ENCODE measurements at regions not wholly inside any gene's neighbourhood (a gene's known extent, or its start where the extent isn't known, plus 50 kb on each side); places are given as distances from the start of the nearest gene placed in this dataset.

DNA sequence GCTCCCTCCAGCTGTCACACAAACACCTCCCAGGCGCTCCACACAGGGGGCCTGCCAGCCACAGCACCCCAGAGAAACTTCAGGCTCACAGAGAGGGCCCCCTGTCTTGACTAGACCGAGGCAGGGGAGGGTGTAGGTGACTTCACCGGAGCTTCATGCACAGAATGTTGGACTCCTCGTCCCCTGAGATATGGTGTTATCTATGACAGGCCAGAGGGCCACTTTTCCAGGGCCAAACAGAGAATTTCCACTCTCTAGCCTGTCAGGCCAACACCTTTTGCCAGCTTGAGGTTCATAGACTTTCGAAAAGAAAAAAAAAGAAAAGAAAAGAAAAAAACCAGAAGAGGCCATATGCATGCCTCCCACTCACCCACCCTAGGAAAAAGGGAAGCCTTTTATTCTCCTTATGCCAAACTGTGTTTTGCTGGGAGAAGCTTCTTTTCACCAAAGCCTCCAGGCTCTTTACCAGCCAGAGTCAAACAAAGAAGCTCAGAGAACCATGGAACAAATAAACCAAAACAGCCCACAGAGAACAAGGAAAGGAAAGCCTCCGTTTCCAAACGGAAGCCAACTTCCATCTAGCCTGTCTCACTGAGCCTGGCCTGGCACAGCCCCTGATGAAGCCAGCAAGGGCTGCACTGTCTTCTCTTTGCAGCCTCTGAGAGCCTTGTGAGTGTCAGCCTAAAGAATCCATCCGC, 313.2 kb upstream of the JARID2 start:
- Histone ChIP-seq H3K9me3 (ENCODE audit: control insufficient read depth in 4 of 4, insufficient read depth in 3 of 4, low read length in 3 of 4) (no peaks in the 10 kb centered on the region), H3K27ac (ENCODE audit: low read depth in 1 of 2, low read length in 1 of 2) (no peak overlapping the region), H3K9ac (ENCODE audit: insufficient read depth in 1 of 2, low read length in 2 of 2) (no peak overlapping the region), H3K36me3 (ENCODE audit: control insufficient read depth in 4 of 4, insufficient read depth in 4 of 4, low read length in 4 of 4) (no peaks in the 10 kb centered on the region), H3K27me3 (ENCODE audit: control insufficient read depth in 3 of 3, insufficient read depth in 3 of 3, low read length in 2 of 3) (no peaks in the 10 kb centered on the region), H3K4me1 (ENCODE audit: control insufficient read depth in 5 of 5, insufficient read depth in 5 of 5, low read length in 5 of 5) (peaks cover 0 to 9% (median 0%) of the 10 kb centered on the region in 5 donors), H3K4me3 (no peak overlapping the region)
- TF ChIP-seq, protein P1, sequence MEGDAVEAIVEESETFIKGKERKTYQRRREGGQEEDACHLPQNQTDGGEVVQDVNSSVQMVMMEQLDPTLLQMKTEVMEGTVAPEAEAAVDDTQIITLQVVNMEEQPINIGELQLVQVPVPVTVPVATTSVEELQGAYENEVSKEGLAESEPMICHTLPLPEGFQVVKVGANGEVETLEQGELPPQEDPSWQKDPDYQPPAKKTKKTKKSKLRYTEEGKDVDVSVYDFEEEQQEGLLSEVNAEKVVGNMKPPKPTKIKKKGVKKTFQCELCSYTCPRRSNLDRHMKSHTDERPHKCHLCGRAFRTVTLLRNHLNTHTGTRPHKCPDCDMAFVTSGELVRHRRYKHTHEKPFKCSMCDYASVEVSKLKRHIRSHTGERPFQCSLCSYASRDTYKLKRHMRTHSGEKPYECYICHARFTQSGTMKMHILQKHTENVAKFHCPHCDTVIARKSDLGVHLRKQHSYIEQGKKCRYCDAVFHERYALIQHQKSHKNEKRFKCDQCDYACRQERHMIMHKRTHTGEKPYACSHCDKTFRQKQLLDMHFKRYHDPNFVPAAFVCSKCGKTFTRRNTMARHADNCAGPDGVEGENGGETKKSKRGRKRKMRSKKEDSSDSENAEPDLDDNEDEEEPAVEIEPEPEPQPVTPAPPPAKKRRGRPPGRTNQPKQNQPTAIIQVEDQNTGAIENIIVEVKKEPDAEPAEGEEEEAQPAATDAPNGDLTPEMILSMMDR (IDR thresholded peaks at IDR 0.05; ENCODE audit: control extremely low read depth, extremely low read depth): no peak
- ATAC-seq (ENCODE audit: insufficient read depth, low FRiP score) (no peak), DNase-seq (peak in 1 of 3 donors; percentile 11)
- WGBS, 2 donors: 77 to 84% methylated on average over 8 of the region's 8 CpGs

DNA sequence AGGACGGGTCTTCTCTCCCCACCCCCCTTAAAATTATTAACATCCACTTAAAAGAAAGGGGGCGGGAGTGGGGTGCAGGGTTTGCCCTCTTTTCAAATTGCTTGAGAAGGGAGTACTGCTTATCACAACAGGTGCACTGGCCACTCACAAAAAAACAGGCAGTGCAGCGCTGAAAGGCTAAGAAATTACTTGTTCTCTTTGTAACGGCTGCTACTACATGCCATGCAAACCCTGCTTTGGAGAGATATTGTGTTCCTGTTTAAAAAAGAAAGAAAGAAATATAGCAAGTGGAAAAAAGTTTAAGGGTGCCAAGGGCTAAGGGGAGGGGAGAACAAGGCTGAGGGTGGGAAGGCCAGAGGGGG, 312.7 kb upstream of the JARID2 start:
- peak in 1 of 3 donors; percentile 7 for DNase-seq
- no peak overlapping the region for H3K27ac ChIP-seq (ENCODE audit: low read depth in 1 of 2, low read length in 1 of 2)
- no peaks in the 10 kb centered on the region for H3K27me3 ChIP-seq (ENCODE audit: control insufficient read depth in 3 of 3, insufficient read depth in 3 of 3, low read length in 2 of 3)
- no peaks in the 10 kb centered on the region for H3K9me3 ChIP-seq (ENCODE audit: control insufficient read depth in 4 of 4, insufficient read depth in 3 of 4, low read length in 3 of 4)
- ATAC-seq (ENCODE audit: insufficient read depth, low FRiP score): no peak
- WGBS, 2 donors: 78 to 84% methylated on average over 4 of the region's 4 CpGs
- TF ChIP-seq, protein P1 (IDR thresholded peaks at IDR 0.05; ENCODE audit: control extremely low read depth, extremely low read depth): no peak
- H3K9ac ChIP-seq (ENCODE audit: insufficient read depth in 1 of 2, low read length in 2 of 2): no peak overlapping the region
- H3K4me3 ChIP-seq: no peak overlapping the region
- peaks cover 0 to 9% (median 0%) of the 10 kb centered on the region in 5 donors for H3K4me1 ChIP-seq (ENCODE audit: control insufficient read depth in 5 of 5, insufficient read depth in 5 of 5, low read length in 5 of 5)
- H3K36me3 ChIP-seq (ENCODE audit: control insufficient read depth in 4 of 4, insufficient read depth in 4 of 4, low read length in 4 of 4): no peaks in the 10 kb centered on the region

DNA sequence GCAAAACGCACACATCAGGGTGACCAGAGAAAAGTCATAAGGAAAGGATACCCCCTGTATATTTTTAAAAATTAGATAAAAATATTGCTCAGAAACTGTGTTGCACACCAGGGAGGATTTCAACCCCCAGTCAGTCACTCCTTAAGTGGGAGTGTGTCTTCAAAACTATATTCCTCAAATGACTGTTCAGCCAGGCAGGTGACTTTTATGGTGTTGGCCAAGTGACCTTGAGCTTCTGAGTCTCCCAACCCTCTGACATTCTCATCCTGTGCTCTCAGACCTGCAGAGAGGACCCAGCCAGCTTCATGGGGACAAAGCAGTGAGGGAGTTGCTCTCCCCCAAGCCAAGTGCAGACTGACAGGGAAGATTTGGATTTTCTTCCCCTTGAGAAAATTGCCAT, 311.9 kb upstream of the JARID2 start:
- Histone ChIP-seq H3K36me3 (ENCODE audit: control insufficient read depth in 4 of 4, insufficient read depth in 4 of 4, low read length in 4 of 4) (no peaks in the 10 kb centered on the region), H3K9ac (ENCODE audit: insufficient read depth in 1 of 2, low read length in 2 of 2) (no peak overlapping the region), H3K4me1 (ENCODE audit: control insufficient read depth in 5 of 5, insufficient read depth in 5 of 5, low read length in 5 of 5) (peaks cover 0 to 9% (median 0%) of the 10 kb centered on the region in 5 donors), H3K27me3 (ENCODE audit: control insufficient read depth in 3 of 3, insufficient read depth in 3 of 3, low read length in 2 of 3) (no peaks in the 10 kb centered on the region), H3K27ac (ENCODE audit: low read depth in 1 of 2, low read length in 1 of 2) (no peak overlapping the region), H3K4me3 (no peak overlapping the region), H3K9me3 (ENCODE audit: control insufficient read depth in 4 of 4, insufficient read depth in 3 of 4, low read length in 3 of 4) (no peaks in the 10 kb centered on the region)
- no peak for DNase-seq
- 96 to 97% methylated on average over 1 of the region's 1 CpG for WGBS, 2 donors
- TF ChIP-seq, protein P1 (IDR thresholded peaks at IDR 0.05; ENCODE audit: control extremely low read depth, extremely low read depth): no peak
- no peak for ATAC-seq (ENCODE audit: insufficient read depth, low FRiP score)

DNA sequence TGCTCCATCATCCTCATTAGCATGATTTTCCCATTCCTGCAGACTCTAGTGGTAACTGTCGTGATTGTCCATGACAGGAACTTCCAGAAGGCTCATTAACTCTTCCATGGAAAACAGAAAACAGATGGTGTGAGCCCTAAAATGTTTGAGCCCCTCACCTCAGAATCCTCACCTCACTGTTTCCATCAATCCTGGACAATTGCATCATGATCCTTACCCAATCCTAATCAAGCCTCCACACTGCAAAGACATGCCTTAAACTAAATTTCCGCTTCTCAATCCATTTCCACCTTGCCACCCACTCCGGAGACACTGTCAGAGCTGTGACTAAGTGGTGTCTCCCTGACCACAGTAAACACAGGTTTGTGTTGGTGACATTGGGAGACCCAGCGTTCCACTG, 311.0 kb upstream of the JARID2 start:
- Histone ChIP-seq H3K27me3 (ENCODE audit: control insufficient read depth in 3 of 3, insufficient read depth in 3 of 3, low read length in 2 of 3) (no peaks in the 10 kb centered on the region), H3K4me3 (no peak overlapping the region), H3K36me3 (ENCODE audit: control insufficient read depth in 4 of 4, insufficient read depth in 4 of 4, low read length in 4 of 4) (no peaks in the 10 kb centered on the region), H3K4me1 (ENCODE audit: control insufficient read depth in 5 of 5, insufficient read depth in 5 of 5, low read length in 5 of 5) (peaks cover 0 to 9% (median 0%) of the 10 kb centered on the region in 5 donors), H3K9me3 (ENCODE audit: control insufficient read depth in 4 of 4, insufficient read depth in 3 of 4, low read length in 3 of 4) (no peaks in the 10 kb centered on the region), H3K27ac (ENCODE audit: low read depth in 1 of 2, low read length in 1 of 2) (no peak overlapping the region), H3K9ac (ENCODE audit: insufficient read depth in 1 of 2, low read length in 2 of 2) (no peak overlapping the region)
- DNase-seq (no peak), ATAC-seq (ENCODE audit: insufficient read depth, low FRiP score) (no peak)
- TF ChIP-seq, protein P1 (IDR thresholded peaks at IDR 0.05; ENCODE audit: control extremely low read depth, extremely low read depth): no peak
- 65 to 77% methylated on average over 4 of the region's 4 CpGs for WGBS, 2 donors
